ENCODE measurements at regions not wholly inside any gene's neighbourhood (a gene's known extent, or its start where the extent isn't known, plus 50 kb on each side); places are given as distances from the start of the nearest gene placed in this dataset.

GRCh38 chr13:30108216-30108912 is 199.0 kb downstream of the KATNAL1 start:
- no peak for DNase-seq
- Histone ChIP-seq H3K27ac (ENCODE audit: low read length) (no peak overlapping the region), H3K27me3 (ENCODE audit: low read length) (no peaks in the 10 kb centered on the region), H3K4me3 (ENCODE audit: low read length) (no peak overlapping the region), H2AFZ (ENCODE audit: low read length) (no peak overlapping the region), H3K9me3 (ENCODE audit: low read length) (no peaks in the 10 kb centered on the region), H3K4me2 (ENCODE audit: low read depth, low read length, poor library complexity, severe bottlenecking) (no peak overlapping the region), H4K20me1 (ENCODE audit: insufficient read depth, low read depth, low read length) (no peaks in the 10 kb centered on the region), H3K36me3 (ENCODE audit: insufficient read depth, low read length) (no peaks in the 10 kb centered on the region), H3K9ac (ENCODE audit: low read length) (no peak overlapping the region), H3K9me2 (replicated peaks; ENCODE audit: insufficient read depth, low read length) (no peaks in the 10 kb centered on the region), H3K4me1 (ENCODE audit: low read length) (peaks cover 8% of the 10 kb centered on the region), H3K79me2 (ENCODE audit: low read length) (no peaks in the 10 kb centered on the region)

- Histone ChIP-seq H3K4me1 (ENCODE audit: low read length) (peaks cover 3% of the 10 kb centered on the region), H3K79me2 (ENCODE audit: low read length) (no peaks in the 10 kb centered on the region), H3K27ac (ENCODE audit: low read length) (no peak overlapping the region), H3K9me3 (ENCODE audit: low read length) (no peaks in the 10 kb centered on the region), H3K4me2 (ENCODE audit: low read depth, low read length, poor library complexity, severe bottlenecking) (no peak overlapping the region), H3K27me3 (ENCODE audit: low read length) (no peaks in the 10 kb centered on the region), H4K20me1 (ENCODE audit: insufficient read depth, low read depth, low read length) (no peaks in the 10 kb centered on the region), H3K4me3 (ENCODE audit: low read length) (no peak overlapping the region), H2AFZ (ENCODE audit: low read length) (no peak overlapping the region), H3K36me3 (ENCODE audit: insufficient read depth, low read length) (no peaks in the 10 kb centered on the region), H3K9ac (ENCODE audit: low read length) (no peak overlapping the region), H3K9me2 (replicated peaks; ENCODE audit: insufficient read depth, low read length) (no peaks in the 10 kb centered on the region)
- DNase-seq: no peak
Measured at GRCh38 chr13:30107521-30108136, 199.7 kb downstream of the KATNAL1 start.

- H3K27me3 ChIP-seq (ENCODE audit: low read length): no peaks in the 10 kb centered on the region
Measured at GRCh38 chr13:30107121-30107520, 200.2 kb downstream of the KATNAL1 start.

GRCh38 chr13:30105381-30105780 is 202.0 kb downstream of the KATNAL1 start:
- no peaks in the 10 kb centered on the region for H4K20me1 ChIP-seq (ENCODE audit: insufficient read depth, low read depth, low read length)
- no peak for DNase-seq
- no peak overlapping the region for H2AFZ ChIP-seq (ENCODE audit: low read length)
- H3K27me3 ChIP-seq (ENCODE audit: low read length): no peaks in the 10 kb centered on the region
- no peaks in the 10 kb centered on the region for H3K9me3 ChIP-seq (ENCODE audit: low read length)
- H3K4me2 ChIP-seq (ENCODE audit: low read depth, low read length, poor library complexity, severe bottlenecking): no peak overlapping the region
- no peaks in the 10 kb centered on the region for H3K36me3 ChIP-seq (ENCODE audit: insufficient read depth, low read length)
- H3K4me1 ChIP-seq (ENCODE audit: low read length): no peaks in the 10 kb centered on the region
- H3K9me2 ChIP-seq (replicated peaks; ENCODE audit: insufficient read depth, low read length): no peaks in the 10 kb centered on the region
- no peaks in the 10 kb centered on the region for H3K79me2 ChIP-seq (ENCODE audit: low read length)
- H3K4me3 ChIP-seq (ENCODE audit: low read length): no peak overlapping the region
- H3K27ac ChIP-seq (ENCODE audit: low read length): no peak overlapping the region
- no peak overlapping the region for H3K9ac ChIP-seq (ENCODE audit: low read length)

More at GRCh38 chr13:30107121-30107520, 200.2 kb downstream of the KATNAL1 start:
- H3K9me2 ChIP-seq (replicated peaks; ENCODE audit: insufficient read depth, low read length): no peaks in the 10 kb centered on the region
- H3K27ac ChIP-seq (ENCODE audit: low read length): no peak overlapping the region
- no peak overlapping the region for H3K4me2 ChIP-seq (ENCODE audit: low read depth, low read length, poor library complexity, severe bottlenecking)
- H3K9me3 ChIP-seq (ENCODE audit: low read length): no peaks in the 10 kb centered on the region
- DNase-seq: no peak
- H3K79me2 ChIP-seq (ENCODE audit: low read length): no peaks in the 10 kb centered on the region
- no peak overlapping the region for H2AFZ ChIP-seq (ENCODE audit: low read length)
- H3K9ac ChIP-seq (ENCODE audit: low read length): no peak overlapping the region
- H3K4me3 ChIP-seq (ENCODE audit: low read length): no peak overlapping the region
- H3K36me3 ChIP-seq (ENCODE audit: insufficient read depth, low read length): no peaks in the 10 kb centered on the region
- H4K20me1 ChIP-seq (ENCODE audit: insufficient read depth, low read depth, low read length): no peaks in the 10 kb centered on the region
- no peaks in the 10 kb centered on the region for H3K4me1 ChIP-seq (ENCODE audit: low read length)

- H2AFZ ChIP-seq (ENCODE audit: low read length): no peak overlapping the region
- no peaks in the 10 kb centered on the region for H4K20me1 ChIP-seq (ENCODE audit: insufficient read depth, low read depth, low read length)
- H3K27me3 ChIP-seq (ENCODE audit: low read length): no peaks in the 10 kb centered on the region
- no peaks in the 10 kb centered on the region for H3K9me2 ChIP-seq (replicated peaks; ENCODE audit: insufficient read depth, low read length)
- H3K36me3 ChIP-seq (ENCODE audit: insufficient read depth, low read length): no peaks in the 10 kb centered on the region
- no peaks in the 10 kb centered on the region for H3K9me3 ChIP-seq (ENCODE audit: low read length)
- no peaks in the 10 kb centered on the region for H3K79me2 ChIP-seq (ENCODE audit: low read length)
- no peak overlapping the region for H3K27ac ChIP-seq (ENCODE audit: low read length)
- H3K9ac ChIP-seq (ENCODE audit: low read length): no peak overlapping the region
- no peak overlapping the region for H3K4me2 ChIP-seq (ENCODE audit: low read depth, low read length, poor library complexity, severe bottlenecking)
- H3K4me3 ChIP-seq (ENCODE audit: low read length): no peak overlapping the region
- no peak for DNase-seq
- H3K4me1 ChIP-seq (ENCODE audit: low read length): no peaks in the 10 kb centered on the region
Measured at GRCh38 chr13:30103161-30103840, 204.1 kb downstream of the KATNAL1 start.

GRCh38 chr13:30100226-30100625 is 207.1 kb downstream of the KATNAL1 start:
- no peaks in the 10 kb centered on the region for H3K4me1 ChIP-seq (ENCODE audit: low read length)
- no peaks in the 10 kb centered on the region for H3K36me3 ChIP-seq (ENCODE audit: insufficient read depth, low read length)
- H4K20me1 ChIP-seq (ENCODE audit: insufficient read depth, low read depth, low read length): no peaks in the 10 kb centered on the region
- no peaks in the 10 kb centered on the region for H3K27me3 ChIP-seq (ENCODE audit: low read length)
- H2AFZ ChIP-seq (ENCODE audit: low read length): no peak overlapping the region
- H3K9me3 ChIP-seq (ENCODE audit: low read length): no peaks in the 10 kb centered on the region
- no peaks in the 10 kb centered on the region for H3K79me2 ChIP-seq (ENCODE audit: low read length)
- no peak for DNase-seq
- H3K9me2 ChIP-seq (replicated peaks; ENCODE audit: insufficient read depth, low read length): no peaks in the 10 kb centered on the region
- H3K4me2 ChIP-seq (ENCODE audit: low read depth, low read length, poor library complexity, severe bottlenecking): no peak overlapping the region
- no peak overlapping the region for H3K9ac ChIP-seq (ENCODE audit: low read length)
- H3K4me3 ChIP-seq (ENCODE audit: low read length): no peak overlapping the region
- H3K27ac ChIP-seq (ENCODE audit: low read length): no peak overlapping the region

- no peak overlapping the region for H3K27ac ChIP-seq (ENCODE audit: low read length)
- H3K4me1 ChIP-seq (ENCODE audit: low read length): no peaks in the 10 kb centered on the region
- no peaks in the 10 kb centered on the region for H3K79me2 ChIP-seq (ENCODE audit: low read length)
- no peak for DNase-seq
- H3K9ac ChIP-seq (ENCODE audit: low read length): no peak overlapping the region
- H4K20me1 ChIP-seq (ENCODE audit: insufficient read depth, low read depth, low read length): no peaks in the 10 kb centered on the region
- H3K36me3 ChIP-seq (ENCODE audit: insufficient read depth, low read length): no peaks in the 10 kb centered on the region
- no peaks in the 10 kb centered on the region for H3K9me3 ChIP-seq (ENCODE audit: low read length)
- H3K4me3 ChIP-seq (ENCODE audit: low read length): no peak overlapping the region
- no peaks in the 10 kb centered on the region for H3K9me2 ChIP-seq (replicated peaks; ENCODE audit: insufficient read depth, low read length)
- no peak overlapping the region for H2AFZ ChIP-seq (ENCODE audit: low read length)
- H3K4me2 ChIP-seq (ENCODE audit: low read depth, low read length, poor library complexity, severe bottlenecking): no peak overlapping the region
- H3K27me3 ChIP-seq (ENCODE audit: low read length): no peaks in the 10 kb centered on the region
Measured at GRCh38 chr13:30097701-30098100, 209.7 kb downstream of the KATNAL1 start.

- Histone ChIP-seq H4K20me1 (ENCODE audit: insufficient read depth, low read depth, low read length) (no peaks in the 10 kb centered on the region), H3K4me3 (ENCODE audit: low read length) (no peak overlapping the region), H3K27ac (ENCODE audit: low read length) (no peak overlapping the region), H3K9me2 (replicated peaks; ENCODE audit: insufficient read depth, low read length) (no peaks in the 10 kb centered on the region), H2AFZ (ENCODE audit: low read length) (no peak overlapping the region), H3K36me3 (ENCODE audit: insufficient read depth, low read length) (no peaks in the 10 kb centered on the region), H3K4me1 (ENCODE audit: low read length) (no peaks in the 10 kb centered on the region), H3K4me2 (ENCODE audit: low read depth, low read length, poor library complexity, severe bottlenecking) (no peak overlapping the region), H3K9ac (ENCODE audit: low read length) (no peak overlapping the region), H3K79me2 (ENCODE audit: low read length) (no peaks in the 10 kb centered on the region), H3K27me3 (ENCODE audit: low read length) (no peaks in the 10 kb centered on the region), H3K9me3 (ENCODE audit: low read length) (no peaks in the 10 kb centered on the region)
- DNase-seq: no peak
Measured at GRCh38 chr13:30097089-30097488, 210.3 kb downstream of the KATNAL1 start.

Data from Karpas-422 (cell line).